ENCODE measurements at regions not wholly inside any gene's neighbourhood (a gene's known extent, or its start where the extent isn't known, plus 50 kb on each side); places are given as distances from the start of the nearest gene placed in this dataset.
"Not testable (repeated sequence)": the region's sequence is repeated elsewhere in the genome, so short reads cannot be mapped to it uniquely, and the experiment has no call there.

- TF ChIP-seq CTCF, POLR2A (IDR thresholded peaks at IDR 0.05): not testable (repeated sequence)
These were observed 103.5 kb upstream of the IKBKE start for GRCh38 chr1:206366772-206367171.

Measured in vagina (tissue), 2 donors.